ENCODE measurements at regions not wholly inside any gene's neighbourhood (a gene's known extent, or its start where the extent isn't known, plus 50 kb on each side); places are given as distances from the start of the nearest gene placed in this dataset.

GRCh38 chr17:77064598-77064997 lies 76.2 kb upstream of the SEC14L1 start:
- ChIA-PET POLR2A (no interaction called here), CTCF (interaction anchor here (0.7 to 6.5 kb wide), 5 partner anchors 9 to 593 kb away, joined by 5 to 91 read pairs (median 6); partner anchors contain the start of gene MGAT5B)
- TF ChIP-seq ZNF580 (tag by site-specific recombination; IDR thresholded peaks at IDR 0.05) (no peak), ZNF561 (tag by site-specific recombination; IDR thresholded peaks at IDR 0.05; ENCODE audit: borderline replicate concordance) (no peak), ZNF585B (tag by site-specific recombination; IDR thresholded peaks at IDR 0.05) (no peak), ZNF157 (tag by site-specific recombination; IDR thresholded peaks at IDR 0.05) (no peak), ZBTB20 (tag by site-specific recombination; IDR thresholded peaks at IDR 0.05) (no peak), REST (tag by site-specific recombination; IDR thresholded peaks at IDR 0.05) (no peak), ZNF692 (tag by site-specific recombination; IDR thresholded peaks at IDR 0.05) (no peak), ZNF76 (tag by site-specific recombination; IDR thresholded peaks at IDR 0.05; ENCODE audit: borderline replicate concordance, low read depth) (no peak), ATF2 (tag by site-specific recombination; IDR thresholded peaks at IDR 0.05; ENCODE audit: low read depth) (no peak), KLF7 (tag by site-specific recombination; IDR thresholded peaks at IDR 0.05; ENCODE audit: borderline replicate concordance) (no peak), ZNF121 (tag by site-specific recombination; IDR thresholded peaks at IDR 0.05) (no peak), ZNF221 (tag by site-specific recombination; IDR thresholded peaks at IDR 0.05; ENCODE audit: borderline replicate concordance) (no peak), RBAK (tag by site-specific recombination; IDR thresholded peaks at IDR 0.05) (no peak), ZNF654 (tag by site-specific recombination; IDR thresholded peaks at IDR 0.05; ENCODE audit: low read depth) (no peak), ZFP41 (tag by site-specific recombination; IDR thresholded peaks at IDR 0.05; ENCODE audit: borderline replicate concordance) (no peak)
- no peak overlapping the region for H3K27ac ChIP-seq (ENCODE audit: extremely low read depth, low read depth, low read length)
- H3K9me3 ChIP-seq (ENCODE audit: control insufficient read depth, insufficient read depth, low read depth, low read length): no peaks in the 10 kb centered on the region
- H3K4me3 ChIP-seq (ENCODE audit: low read depth, low read length): no peak overlapping the region
- H3K4me1 ChIP-seq (ENCODE audit: control insufficient read depth, insufficient read depth, low read length): no peaks in the 10 kb centered on the region
- no peaks in the 10 kb centered on the region for H3K36me3 ChIP-seq (ENCODE audit: control insufficient read depth in 2 of 2, insufficient read depth in 1 of 2, low read length in 2 of 2)

GRCh38 chr17:77066165-77066564 lies 74.6 kb upstream of the SEC14L1 start:
- Histone ChIP-seq H3K4me3 (ENCODE audit: low read depth, low read length) (no peak overlapping the region), H3K9me3 (ENCODE audit: control insufficient read depth, insufficient read depth, low read depth, low read length) (no peaks in the 10 kb centered on the region), H3K27ac (ENCODE audit: extremely low read depth, low read depth, low read length) (no peak overlapping the region), H3K36me3 (ENCODE audit: control insufficient read depth in 2 of 2, insufficient read depth in 1 of 2, low read length in 2 of 2) (no peaks in the 10 kb centered on the region), H3K4me1 (ENCODE audit: control insufficient read depth, insufficient read depth, low read length) (no peaks in the 10 kb centered on the region)
- TF ChIP-seq ZNF473 (tag by site-specific recombination; IDR thresholded peaks at IDR 0.05): no peak
- no peak for TF ChIP-seq KLF7 (tag by site-specific recombination; IDR thresholded peaks at IDR 0.05; ENCODE audit: borderline replicate concordance)
- TF ChIP-seq IKZF3 (tag by site-specific recombination; IDR thresholded peaks at IDR 0.05): no peak
- TF ChIP-seq ZNF488 (tag by site-specific recombination; IDR thresholded peaks at IDR 0.05): no peak
- TF ChIP-seq ZNF394 (tag by site-specific recombination; IDR thresholded peaks at IDR 0.05; ENCODE audit: borderline replicate concordance): no peak
- no peak for TF ChIP-seq SALL2 (tag by site-specific recombination; IDR thresholded peaks at IDR 0.05; ENCODE audit: borderline replicate concordance)
- no peak for TF ChIP-seq ZNF146 (tag by site-specific recombination; IDR thresholded peaks at IDR 0.05)
- no peak for TF ChIP-seq ZNF571 (tag by site-specific recombination; IDR thresholded peaks at IDR 0.05)
- POLR2A ChIA-PET: no interaction called here
- CTCF ChIA-PET: interaction anchor here (0.6 to 6.5 kb wide), 32 partner anchors 8 to 758 kb away, joined by 3 to 91 read pairs (median 4); partner anchors contain the start of gene MGAT5B

Measured in HEK293 (cell line).